OCI-LY1 (cell line): ENCODE measurements at regions not wholly inside any gene's neighbourhood (a gene's known extent, or its start where the extent isn't known, plus 50 kb on each side); places are given as distances from the start of the nearest gene placed in this dataset.

Experiments used
- H2AFZ ChIP-seq: fragments of 200-600 bp; sonication (generic), shearing (Covaris generic); 2 replicates; pipeline ENCODE4 v1.6.0; 2014; ENCODE audit warnings: antibody characterized with exemption, mild to moderate bottlenecking, low read length
- H3F3A ChIP-seq: fragments of 200-600 bp; sonication (generic), shearing (Covaris generic); 2 replicates; pipeline ENCODE4 v1.6.0; 2014; ENCODE audit warnings: mild to moderate bottlenecking, antibody characterized with exemption, low read length, moderate library complexity; ENCODE audit not compliant: insufficient read depth
- H3K27ac ChIP-seq: fragments of 200-600 bp; sonication (generic); 2 replicates; pipeline ENCODE4 v1.5.1; 2014; ENCODE audit warnings: low read length, mixed run types, mild to moderate bottlenecking, low read depth; ENCODE audit not compliant: poor library complexity, severe bottlenecking
- H3K27me3 ChIP-seq: fragments of 200-600 bp; sonication (generic); 2 replicates; pipeline ENCODE4 v1.6.0; 2014; ENCODE audit warnings: antibody characterized with exemption, mild to moderate bottlenecking, low read length, moderate library complexity; ENCODE audit not compliant: insufficient read depth
- H3K36me3 ChIP-seq: fragments of 200-600 bp; sonication (generic); 2 replicates; pipeline ENCODE4 v1.6.1; 2014; ENCODE audit warnings: mild to moderate bottlenecking, antibody characterized with exemption, low read length, moderate library complexity, mixed read lengths; ENCODE audit not compliant: insufficient read depth
- H3K4me1 ChIP-seq: fragments of 200-600 bp; sonication (generic); 2 replicates; pipeline ENCODE4 v1.5.1; 2014; ENCODE audit warnings: mild to moderate bottlenecking, low read length, moderate library complexity; ENCODE audit not compliant: insufficient read depth, severe bottlenecking
- H3K4me2 ChIP-seq: fragments of 200-600 bp; sonication (generic), shearing (Covaris generic); 2 replicates; pipeline ENCODE4 v1.6.1; 2014; ENCODE audit warnings: low read length
- H3K4me3 ChIP-seq: fragments of 200-600 bp; sonication (generic); 2 replicates; pipeline ENCODE4 v1.5.1; 2014; ENCODE audit warnings: low read length, low read depth, mild to moderate bottlenecking, mixed read lengths; ENCODE audit not compliant: poor library complexity, severe bottlenecking
- H3K79me2 ChIP-seq: fragments of 200-600 bp; shearing (Covaris generic); 2 replicates; pipeline ENCODE4 v1.6.1; 2016; ENCODE audit warnings: mixed run types, low read length, mixed read lengths; ENCODE audit not compliant: insufficient read depth
- H3K9ac ChIP-seq: fragments of 200-600 bp; sonication (generic), shearing (Covaris generic); 2 replicates; pipeline ENCODE4 v1.6.1; 2014; ENCODE audit warnings: mild to moderate bottlenecking, low read length, mixed read lengths
- H3K9me2 ChIP-seq: fragments of 200-600 bp; sonication (generic), shearing (Covaris generic); 2 replicates; pipeline ENCODE4 v1.6.1; 2014; ENCODE audit warnings: low read depth, mild to moderate bottlenecking, low read length, mixed read lengths
- H3K9me3 ChIP-seq: fragments of 200-600 bp; shearing (Covaris generic); 2 replicates; pipeline ENCODE4 v1.6.1; 2014; ENCODE audit warnings: low read length, mixed read lengths
- H4K20me1 ChIP-seq: fragments of 200-600 bp; sonication (generic), shearing (Covaris generic); 2 replicates; pipeline ENCODE4 v1.6.0; 2016; ENCODE audit warnings: mild to moderate bottlenecking, low read length; ENCODE audit not compliant: insufficient read depth
- CTCF ChIP-seq: fragments of 200-600 bp; sonication (generic), shearing (Covaris generic); IDR thresholded peaks from 2 replicates; pipeline ENCODE4 v1.5.1; 2017; ENCODE audit warnings: mild to moderate bottlenecking, antibody characterized with exemption, low read length, moderate library complexity, mixed read lengths
- EZH2 ChIP-seq: fragments of 200-600 bp; sonication (generic), shearing (Covaris generic); IDR thresholded peaks from 2 replicates; pipeline ENCODE4 v1.8.0; 2017; ENCODE audit warnings: borderline replicate concordance, mixed run types, mild to moderate bottlenecking, antibody characterized with exemption, low read length, moderate library complexity, mixed read lengths

DNA sequence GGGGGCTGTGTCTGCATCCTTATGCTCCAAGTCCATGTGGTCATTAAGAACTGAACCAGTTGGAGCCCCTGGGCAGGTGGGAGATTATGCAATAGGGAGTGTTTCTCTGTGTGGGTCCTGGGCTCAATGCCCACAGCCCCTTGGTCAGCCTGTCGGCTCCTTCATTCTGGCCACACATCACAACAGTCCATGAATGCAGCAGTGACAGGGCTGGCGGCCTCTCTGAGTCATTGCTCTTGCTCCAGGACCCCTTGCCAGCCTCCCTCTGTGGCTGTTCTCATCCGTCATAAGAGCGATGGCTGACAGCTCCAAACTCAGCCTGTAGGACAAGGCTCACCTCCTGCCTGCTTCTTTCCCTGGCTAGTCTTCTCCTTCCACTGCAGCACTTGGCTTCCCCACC is 609.5 kb upstream of the CDH4 start:
- Histone ChIP-seq H3K4me1 (no peaks in the 10 kb centered on the region), H3K79me2 (no peaks in the 10 kb centered on the region), H4K20me1 (no peaks in the 10 kb centered on the region), H3K9me3 (no peaks in the 10 kb centered on the region), H3K9ac (no peak overlapping the region), H3K4me3 (no peak overlapping the region), H3K36me3 (no peaks in the 10 kb centered on the region), H3K4me2 (no peak overlapping the region), H3K9me2 (no peaks in the 10 kb centered on the region), H2AFZ (no peak overlapping the region), H3K27ac (no peak overlapping the region), H3K27me3 (no peaks in the 10 kb centered on the region), H3F3A (no peaks in the 10 kb centered on the region)
- TF ChIP-seq CTCF (no peak), EZH2 (no peak)

GRCh38 chr20:60648556-60648955 is 603.5 kb upstream of the CDH4 start:
- no peak overlapping the region for H3K9ac ChIP-seq
- H3K27me3 ChIP-seq = no peaks in the 10 kb centered on the region
- H3K9me2 ChIP-seq = no peaks in the 10 kb centered on the region
- H3K27ac ChIP-seq = no peak overlapping the region
- no peaks in the 10 kb centered on the region for H4K20me1 ChIP-seq
- no peaks in the 10 kb centered on the region for H3K79me2 ChIP-seq
- H3K4me2 ChIP-seq = no peak overlapping the region
- H3K36me3 ChIP-seq = no peaks in the 10 kb centered on the region
- no peaks in the 10 kb centered on the region for H3F3A ChIP-seq
- no peak overlapping the region for H2AFZ ChIP-seq
- H3K4me3 ChIP-seq = no peak overlapping the region
- TF ChIP-seq CTCF = no peak
- no peak for TF ChIP-seq EZH2
- H3K9me3 ChIP-seq = no peaks in the 10 kb centered on the region
- H3K4me1 ChIP-seq = no peaks in the 10 kb centered on the region

DNA sequence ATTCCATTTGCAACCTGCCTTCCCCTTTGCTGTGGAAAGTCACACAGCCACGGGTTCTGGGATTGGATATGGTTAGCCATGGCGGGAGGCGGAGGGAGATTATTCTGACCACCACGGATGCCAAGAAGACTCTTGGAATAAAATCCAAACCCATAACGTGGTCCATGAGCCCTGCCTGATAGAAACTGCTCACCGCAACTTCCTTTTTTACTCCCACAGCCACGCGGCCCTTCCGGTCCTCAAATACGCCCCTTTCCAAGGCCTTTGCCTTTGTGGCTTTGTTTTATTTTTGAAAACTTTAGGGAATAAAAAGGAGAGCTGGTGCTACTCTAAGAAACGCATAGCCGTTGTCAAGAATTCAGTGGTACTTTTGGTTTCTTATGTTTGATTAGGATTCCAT is 602.5 kb upstream of the CDH4 start:
- no peaks in the 10 kb centered on the region for H3K9me2 ChIP-seq
- no peaks in the 10 kb centered on the region for H3K36me3 ChIP-seq
- H3K27me3 ChIP-seq = no peaks in the 10 kb centered on the region
- no peak overlapping the region for H2AFZ ChIP-seq
- H3K4me3 ChIP-seq = no peak overlapping the region
- no peak overlapping the region for H3K4me2 ChIP-seq
- H3K79me2 ChIP-seq = no peaks in the 10 kb centered on the region
- H4K20me1 ChIP-seq = no peaks in the 10 kb centered on the region
- no peaks in the 10 kb centered on the region for H3K4me1 ChIP-seq
- H3K9me3 ChIP-seq = no peaks in the 10 kb centered on the region
- H3K9ac ChIP-seq = no peak overlapping the region
- no peak overlapping the region for H3K27ac ChIP-seq
- H3F3A ChIP-seq = no peaks in the 10 kb centered on the region
- no peak for TF ChIP-seq CTCF
- no peak for TF ChIP-seq EZH2
